ENCODE measurements at regions not wholly inside any gene's neighbourhood (a gene's known extent, or its start where the extent isn't known, plus 50 kb on each side); places are given as distances from the start of the nearest gene placed in this dataset.

GRCh38 chr1:208648146-208648545 is 404.0 kb upstream of the PLXNA2 start:
- ChIA-PET CTCF (no interaction called here), POLR2A (no interaction called here)
- H3K9me3 ChIP-seq (ENCODE audit: control insufficient read depth in 1 of 2, insufficient read depth in 1 of 2, low read length in 2 of 2) = no peaks in the 10 kb centered on the region
- peaks cover 9 to 12% of the 10 kb centered on the region in 2 experiments for H3K27me3 ChIP-seq (ENCODE audit: control insufficient read depth in 1 of 2, insufficient read depth in 2 of 2, low read length in 2 of 2)
- H3K4me3 ChIP-seq (ENCODE audit: low read length) = no peak overlapping the region
- TF ChIP-seq CTCF (IDR thresholded peaks at IDR 0.05) = no peak
- no peak overlapping the region for H3K27ac ChIP-seq (ENCODE audit: low read depth in 1 of 2, low read length in 2 of 2)
- Mint-ChIP-seq H3K9me3 (no peaks in the 10 kb centered on the region), H3K27me3 (peaks cover 42% of the 10 kb centered on the region), H3K36me3 (ENCODE audit: low read depth) (no peaks in the 10 kb centered on the region), H3K27ac (no peak overlapping the region), H3K4me1 (ENCODE audit: low read depth) (no peaks in the 10 kb centered on the region), H3K4me3 (no peak overlapping the region)
- no peak for DNase-seq
- intact Hi-C loops (cut with DNase I, micrococcal nuclease) = no loop called here
- no peak for ATAC-seq (ENCODE audit: poor library complexity)
- H3K36me3 ChIP-seq (ENCODE audit: insufficient read depth, low read length) = no peaks in the 10 kb centered on the region
- no peaks in the 10 kb centered on the region for H3K4me1 ChIP-seq (ENCODE audit: insufficient read depth, low read length)

- no peaks in the 10 kb centered on the region for H3K36me3 Mint-ChIP-seq (ENCODE audit: low read depth)
- ATAC-seq (ENCODE audit: poor library complexity) = no peak
- POLR2A ChIA-PET = no interaction called here
Measured at GRCh38 chr1:208652296-208653160, 408.3 kb upstream of the PLXNA2 start.

GRCh38 chr1:208653426-208653825 is 409.2 kb upstream of the PLXNA2 start:
- H3K4me1 Mint-ChIP-seq (ENCODE audit: low read depth) = no peaks in the 10 kb centered on the region
- no peak overlapping the region for H3K27ac Mint-ChIP-seq
- no peaks in the 10 kb centered on the region for H3K9me3 ChIP-seq (ENCODE audit: control insufficient read depth in 1 of 2, insufficient read depth in 1 of 2, low read length in 2 of 2)
- H3K9me3 Mint-ChIP-seq = no peaks in the 10 kb centered on the region
- H3K27ac ChIP-seq (ENCODE audit: low read depth in 1 of 2, low read length in 2 of 2) = no peak overlapping the region
- no peak overlapping the region for H3K4me3 ChIP-seq (ENCODE audit: low read length)
- CTCF ChIA-PET = no interaction called here
- H3K36me3 Mint-ChIP-seq (ENCODE audit: low read depth) = no peaks in the 10 kb centered on the region
- H3K36me3 ChIP-seq (ENCODE audit: insufficient read depth, low read length) = no peaks in the 10 kb centered on the region
- POLR2A ChIA-PET = no interaction called here
- H3K4me1 ChIP-seq (ENCODE audit: insufficient read depth, low read length) = no peaks in the 10 kb centered on the region
- no peak overlapping the region for H3K4me3 Mint-ChIP-seq
- peaks cover 54% of the 10 kb centered on the region for H3K27me3 Mint-ChIP-seq
- no peak for DNase-seq
- H3K27me3 ChIP-seq (ENCODE audit: control insufficient read depth in 1 of 2, insufficient read depth in 2 of 2, low read length in 2 of 2) = peaks cover 11 to 12% of the 10 kb centered on the region in 2 experiments
- ATAC-seq (ENCODE audit: poor library complexity) = no peak
- intact Hi-C loops (cut with DNase I, micrococcal nuclease) = loop anchor here (5.0 to 10.0 kb wide), 2 partner anchors 591 to 914 kb away; no protein-coding TSS in a partner anchor
- no peak for TF ChIP-seq CTCF (IDR thresholded peaks at IDR 0.05)

More at GRCh38 chr1:208652296-208653160, 408.3 kb upstream of the PLXNA2 start:
- CTCF ChIA-PET = interaction anchor here (1.1 kb wide), 1 partner anchor 914 kb away, joined by 3 read pairs; no protein-coding TSS in a partner anchor
- no peaks in the 10 kb centered on the region for H3K9me3 Mint-ChIP-seq
- peak in 6 of 14 experiments; percentile 1 to 38 (median 20) for DNase-seq
- H3K4me3 Mint-ChIP-seq = no peak overlapping the region
- TF ChIP-seq CTCF (IDR thresholded peaks at IDR 0.05) = peak; percentile 74
- Histone ChIP-seq H3K4me1 (ENCODE audit: insufficient read depth, low read length) (no peaks in the 10 kb centered on the region), H3K27ac (ENCODE audit: low read depth in 1 of 2, low read length in 2 of 2) (no peak overlapping the region), H3K4me3 (ENCODE audit: low read length) (no peak overlapping the region), H3K9me3 (ENCODE audit: control insufficient read depth in 1 of 2, insufficient read depth in 1 of 2, low read length in 2 of 2) (no peaks in the 10 kb centered on the region), H3K27me3 (ENCODE audit: control insufficient read depth in 1 of 2, insufficient read depth in 2 of 2, low read length in 2 of 2) (peaks cover 11 to 12% of the 10 kb centered on the region in 2 experiments), H3K36me3 (ENCODE audit: insufficient read depth, low read length) (no peaks in the 10 kb centered on the region)
- no peak overlapping the region for H3K27ac Mint-ChIP-seq
- peaks cover 58% of the 10 kb centered on the region for H3K27me3 Mint-ChIP-seq
- intact Hi-C loops (cut with DNase I, micrococcal nuclease) = loop anchor here (5.0 to 10.0 kb wide), 2 partner anchors 592 to 915 kb away; no protein-coding TSS in a partner anchor
- no peaks in the 10 kb centered on the region for H3K4me1 Mint-ChIP-seq (ENCODE audit: low read depth)
